Neural cell (in vitro differentiated cells): ENCODE measurements at regions not wholly inside any gene's neighbourhood (a gene's known extent, or its start where the extent isn't known, plus 50 kb on each side); places are given as distances from the start of the nearest gene placed in this dataset.

Experiments used
- H2AFZ ChIP-seq: fragments of 200-600, 300-800 bp; sonication (generic), shearing (Covaris generic); 2 replicates; pipeline ENCODE4 v1.6.0; 2014; ENCODE audit warnings: low read depth, mild to moderate bottlenecking, antibody characterized with exemption, low read length, moderate library complexity
- H3F3A ChIP-seq: fragments of 200-600 bp; shearing (Covaris generic); 2 replicates; pipeline ENCODE4 v1.6.1; 2016; ENCODE audit warnings: mild to moderate bottlenecking, moderate library complexity, mixed read lengths, antibody characterized with exemption, low read length; ENCODE audit not compliant: insufficient read depth, poor library complexity, severe bottlenecking
- H3K27ac ChIP-seq: fragments of 200-600, 300-800 bp; sonication (generic), shearing (Covaris generic); 2 replicates; pipeline ENCODE4 v1.5.1; 2014; ENCODE audit warnings: mild to moderate bottlenecking, low read length, moderate library complexity
- H3K27me3 ChIP-seq: fragments of 300-800, 200-600 bp; sonication (generic), shearing (Covaris generic); 2 replicates; pipeline ENCODE4 v1.6.0; 2014; ENCODE audit warnings: mild to moderate bottlenecking, low read depth, low read length, moderate library complexity; ENCODE audit not compliant: insufficient read depth
- H3K36me3 ChIP-seq: fragments of 300-800, 200-600 bp; sonication (generic), shearing (Covaris generic); 2 replicates; pipeline ENCODE4 v1.5.1; 2014; ENCODE audit warnings: mild to moderate bottlenecking, antibody characterized with exemption, low read length, moderate library complexity; ENCODE audit not compliant: insufficient read depth
- H3K4me2 ChIP-seq: fragments of 300-800, 200-600 bp; sonication (generic), shearing (Covaris generic); 2 replicates; pipeline ENCODE4 v1.6.0; 2014; ENCODE audit warnings: mild to moderate bottlenecking, low read length
- H3K4me3 ChIP-seq: fragments of 300-800, 200-600 bp; sonication (generic), shearing (Covaris generic); 2 replicates; pipeline ENCODE4 v1.5.1; 2014; ENCODE audit warnings: mild to moderate bottlenecking, low read length, moderate library complexity
- H3K79me2 ChIP-seq: fragments of 200-600 bp; shearing (Covaris generic); replicated peaks from 2 replicates; pipeline ENCODE4 v1.6.0; 2014; ENCODE audit warnings: mild to moderate bottlenecking, low read length, moderate library complexity; ENCODE audit not compliant: insufficient read depth
- H3K9ac ChIP-seq: fragments of 300-800, 200-600 bp; sonication (generic), shearing (Covaris generic); 2 replicates; pipeline ENCODE4 v1.6.1; 2016; ENCODE audit warnings: mild to moderate bottlenecking, low read length, mixed read lengths
- H3K9me2 ChIP-seq: fragments of 200-600 bp; shearing (Covaris generic); 2 replicates; pipeline ENCODE4 v1.6.1; 2016; ENCODE audit warnings: mild to moderate bottlenecking, low read length, mixed read lengths; ENCODE audit not compliant: insufficient read depth
- H3K9me3 ChIP-seq: fragments of 200-600, 300-800 bp; sonication (generic), shearing (Covaris generic); 2 replicates; pipeline ENCODE4 v1.6.1; 2016; ENCODE audit warnings: mild to moderate bottlenecking, mixed run types, low read length, moderate library complexity, mixed read lengths
- H4K20me1 ChIP-seq: fragments of 200-600 bp; shearing (Covaris generic); 2 replicates; pipeline ENCODE4 v1.6.1; 2016; ENCODE audit warnings: mild to moderate bottlenecking, mixed run types; ENCODE audit not compliant: insufficient read depth
- EZH2 ChIP-seq: fragments of 200-600, 300-800 bp; shearing (Covaris generic), sonication (generic); IDR thresholded peaks from 2 replicates; pipeline ENCODE4 v1.6.1; 2014; ENCODE audit warnings: antibody characterized with exemption, low read length, borderline replicate concordance, mild to moderate bottlenecking; ENCODE audit not compliant: insufficient read depth, poor library complexity, severe bottlenecking
- RAD21 ChIP-seq: fragments of 450-650 bp; conservative IDR thresholded peaks from 2 replicates; pipeline ENCODE4 v1.6.1; 2014; ENCODE audit warnings: antibody characterized with exemption, mild to moderate bottlenecking, moderate library complexity
- REST ChIP-seq: IDR thresholded peaks from 2 replicates; pipeline ENCODE4 v1.6.1; 2012; ENCODE audit warnings: borderline replicate concordance

DNA sequence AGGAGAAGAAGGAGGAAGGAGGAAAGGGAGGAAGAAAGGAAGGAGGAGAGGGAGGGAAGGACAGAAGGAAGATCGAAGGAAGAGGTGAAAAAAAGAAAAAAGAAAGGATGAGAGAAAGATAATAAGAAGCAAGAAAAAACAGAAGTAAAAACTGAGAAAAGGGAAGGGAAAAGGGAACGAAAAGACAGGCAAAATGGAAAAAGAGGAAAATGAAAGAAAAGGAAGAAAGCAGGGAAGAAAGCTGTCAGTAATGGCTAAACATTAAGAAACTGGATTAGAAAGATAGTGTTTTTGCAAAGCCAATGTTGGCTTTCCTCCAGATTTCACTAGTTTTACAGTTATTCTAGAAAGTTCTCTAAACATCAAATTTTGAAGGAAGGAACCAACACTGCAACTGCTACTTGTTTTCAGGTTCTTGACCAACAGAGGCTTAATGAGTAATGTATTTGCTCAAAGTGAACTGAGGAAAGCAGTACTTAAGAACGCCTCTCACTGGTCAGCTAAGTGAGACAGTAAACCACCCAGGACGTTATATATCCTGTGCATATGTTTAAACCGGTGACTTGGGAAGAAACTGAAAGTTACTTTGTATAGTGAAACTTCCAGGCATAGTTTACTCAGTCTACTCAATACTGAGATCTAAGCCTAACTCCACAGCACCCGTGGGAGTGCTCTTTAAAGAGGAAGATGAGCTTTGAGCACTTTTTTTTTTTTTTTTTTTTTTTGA is 286.2 kb upstream of the TRIB2 start:
- no peak overlapping the region for H2AFZ ChIP-seq
- no peaks in the 10 kb centered on the region for H3K9me3 ChIP-seq
- H3F3A ChIP-seq = no peaks in the 10 kb centered on the region
- no peaks in the 10 kb centered on the region for H3K27me3 ChIP-seq
- no peak overlapping the region for H3K27ac ChIP-seq
- H3K9me2 ChIP-seq = no peaks in the 10 kb centered on the region
- no peak overlapping the region for H3K9ac ChIP-seq
- no peak overlapping the region for H3K4me3 ChIP-seq
- H3K4me2 ChIP-seq = no peak overlapping the region
- no peaks in the 10 kb centered on the region for H3K36me3 ChIP-seq
- no peaks in the 10 kb centered on the region for H3K79me2 ChIP-seq
- TF ChIP-seq REST = no peak
- no peak for TF ChIP-seq EZH2
- no peak for TF ChIP-seq RAD21
- H4K20me1 ChIP-seq = no peaks in the 10 kb centered on the region

- no peak overlapping the region for H3K27ac ChIP-seq
Measured at GRCh38 chr2:12432985-12433625, 283.6 kb upstream of the TRIB2 start.

More at GRCh38 chr2:12432985-12433625, 283.6 kb upstream of the TRIB2 start:
- no peaks in the 10 kb centered on the region for H3K79me2 ChIP-seq
- no peak overlapping the region for H2AFZ ChIP-seq
- H3F3A ChIP-seq = no peaks in the 10 kb centered on the region
- no peaks in the 10 kb centered on the region for H4K20me1 ChIP-seq
- TF ChIP-seq REST = no peak
- H3K4me2 ChIP-seq = no peak overlapping the region
- H3K36me3 ChIP-seq = no peaks in the 10 kb centered on the region
- H3K27me3 ChIP-seq = no peaks in the 10 kb centered on the region
- H3K9me2 ChIP-seq = no peaks in the 10 kb centered on the region
- no peak overlapping the region for H3K4me3 ChIP-seq
- H3K9ac ChIP-seq = no peak overlapping the region
- H3K9me3 ChIP-seq = no peaks in the 10 kb centered on the region
